Astrocyte (in vitro differentiated cells and primary cell): ENCODE measurements at regions not wholly inside any gene's neighbourhood (a gene's known extent, or its start where the extent isn't known, plus 50 kb on each side); places are given as distances from the start of the nearest gene placed in this dataset.

Experiments
- DNase-seq: peaks from one replicate; pipeline ENCODE4 v3.0.0-alpha.2; 2010; ENCODE audit warnings: low read depth
- FAIRE-seq: peaks from 2 replicates; lab custom pipeline; 2011; peaks lifted over from hg19 to GRCh38; lab: Jason Lieb, UNC
- H2AFZ ChIP-seq: 2 replicates; pipeline ENCODE4 v1.6.0; 2012; ENCODE audit warnings: low read depth, low read length, inconsistent platforms
- H3K27ac ChIP-seq: 2 replicates; pipeline ENCODE4 v1.5.1; 2011; ENCODE audit warnings: low read depth, low read length, inconsistent platforms
- H3K27me3 ChIP-seq: 2 replicates; pipeline ENCODE4 v1.6.0; 2011; ENCODE audit warnings: low read length, inconsistent platforms; ENCODE audit not compliant: insufficient read depth
- H3K36me3 ChIP-seq: 2 replicates; pipeline ENCODE4 v1.5.1; 2011; ENCODE audit warnings: low read length, inconsistent platforms; ENCODE audit not compliant: insufficient read depth
- H3K4me1 ChIP-seq: 2 replicates; pipeline ENCODE4 v1.5.1; 2011; ENCODE audit warnings: low read length, inconsistent platforms; ENCODE audit not compliant: insufficient read depth
- H3K4me2 ChIP-seq: 2 replicates; pipeline ENCODE4 v1.6.0; 2012; ENCODE audit warnings: low read length, inconsistent platforms
- H3K4me3 ChIP-seq: 2 replicates; pipeline ENCODE4 v1.5.1; 2011; ENCODE audit warnings: low read depth, mild to moderate bottlenecking, low read length, inconsistent platforms; ENCODE audit not compliant: insufficient read depth
- H3K79me2 ChIP-seq: 2 replicates; pipeline ENCODE4 v1.6.0; 2012; ENCODE audit warnings: mild to moderate bottlenecking, low read length, inconsistent platforms; ENCODE audit not compliant: insufficient read depth
- H3K9ac ChIP-seq: 2 replicates; pipeline ENCODE4 v1.6.0; 2012; ENCODE audit warnings: mild to moderate bottlenecking, low read length, inconsistent platforms
- H3K9me3 ChIP-seq: 2 replicates; pipeline ENCODE4 v1.5.1; 2012; ENCODE audit warnings: low read depth, mild to moderate bottlenecking, low read length, inconsistent platforms; ENCODE audit not compliant: insufficient read depth
- H4K20me1 ChIP-seq: 2 replicates; pipeline ENCODE4 v1.6.0; 2012; ENCODE audit warnings: low read length, inconsistent platforms; ENCODE audit not compliant: insufficient read depth
- H3K27ac Mint-ChIP-seq: one replicate; pipeline ENCODE4 v1.8.0; 2021; ENCODE audit warnings: mild to moderate bottlenecking, mixed read lengths; ENCODE audit not compliant: unreplicated experiment
- H3K27me3 Mint-ChIP-seq: one replicate; pipeline ENCODE4 v1.8.0; 2021; ENCODE audit warnings: low read depth, mixed read lengths; ENCODE audit not compliant: unreplicated experiment
- H3K36me3 Mint-ChIP-seq: one replicate; pipeline ENCODE4 v1.8.0; 2021; ENCODE audit warnings: low read depth, mixed read lengths; ENCODE audit not compliant: unreplicated experiment
- H3K4me1 Mint-ChIP-seq: one replicate; pipeline ENCODE4 v1.8.0; 2021; ENCODE audit warnings: low read depth, mixed read lengths; ENCODE audit not compliant: unreplicated experiment
- H3K4me3 Mint-ChIP-seq: one replicate; pipeline ENCODE4 v1.8.0; 2021; ENCODE audit warnings: mild to moderate bottlenecking, moderate library complexity, mixed read lengths; ENCODE audit not compliant: unreplicated experiment
- H3K9me3 Mint-ChIP-seq: one replicate; pipeline ENCODE4 v1.8.0; 2021; ENCODE audit warnings: mild to moderate bottlenecking, mixed read lengths; ENCODE audit not compliant: unreplicated experiment
- EZH2 ChIP-seq: IDR thresholded peaks from 2 replicates; pipeline ENCODE4 v1.6.1; 2012; ENCODE audit warnings: mild to moderate bottlenecking, low read length, inconsistent platforms; ENCODE audit not compliant: insufficient read depth
- TF ChIP-seq, protein P1 (sequence below): IDR thresholded peaks from 2 replicates; pipeline ENCODE4 v1.5.1; 2011; ENCODE audit warnings: low read depth, mild to moderate bottlenecking, inconsistent platforms, low read length, moderate library complexity; ENCODE audit not compliant: insufficient read depth

DNA sequence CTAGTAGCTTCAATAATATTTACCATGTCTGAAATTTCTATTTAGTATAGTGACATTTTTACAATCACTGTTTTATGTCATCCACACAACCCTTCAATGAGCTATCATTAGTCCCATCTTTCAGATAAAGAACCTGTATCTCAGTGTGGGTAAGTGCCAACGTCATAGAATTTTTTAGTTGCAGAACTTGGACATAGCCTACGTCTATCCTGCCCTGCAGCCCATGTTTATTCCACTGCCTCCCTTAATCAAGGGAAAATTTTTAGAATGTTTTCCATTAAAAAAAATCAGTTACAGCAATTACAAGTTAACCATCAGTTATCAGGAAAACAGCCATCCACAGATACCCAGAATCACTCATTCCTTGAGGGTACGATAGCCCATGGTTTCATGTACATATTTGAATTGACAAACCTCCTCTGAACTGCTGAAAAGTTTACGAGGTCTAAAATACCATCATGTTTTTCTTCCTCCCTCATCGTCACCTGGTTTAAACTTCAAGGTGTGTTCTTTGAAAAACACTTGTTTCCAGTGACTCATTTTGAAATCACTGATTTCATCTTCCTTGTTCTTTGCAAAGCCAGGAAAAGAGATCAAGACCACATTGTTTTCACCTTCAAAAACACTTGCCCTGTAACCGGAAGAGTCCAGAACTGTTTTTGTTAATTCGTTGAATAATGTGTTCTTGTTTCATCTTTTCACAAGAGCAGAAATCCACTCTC is 100.9 kb downstream of the FAM76B start:
- Mint-ChIP-seq H3K27ac (no peak overlapping the region), H3K36me3 (no peaks in the 10 kb centered on the region), H3K4me3 (no peak overlapping the region), H3K9me3 (no peaks in the 10 kb centered on the region), H3K4me1 (peaks cover 2% of the 10 kb centered on the region), H3K27me3 (no peaks in the 10 kb centered on the region)
- no peak overlapping the region for H2AFZ ChIP-seq
- no peak for DNase-seq
- no peak overlapping the region for H3K4me2 ChIP-seq
- no peak overlapping the region for H3K27ac ChIP-seq
- no peak for TF ChIP-seq EZH2
- TF ChIP-seq, protein P1, sequence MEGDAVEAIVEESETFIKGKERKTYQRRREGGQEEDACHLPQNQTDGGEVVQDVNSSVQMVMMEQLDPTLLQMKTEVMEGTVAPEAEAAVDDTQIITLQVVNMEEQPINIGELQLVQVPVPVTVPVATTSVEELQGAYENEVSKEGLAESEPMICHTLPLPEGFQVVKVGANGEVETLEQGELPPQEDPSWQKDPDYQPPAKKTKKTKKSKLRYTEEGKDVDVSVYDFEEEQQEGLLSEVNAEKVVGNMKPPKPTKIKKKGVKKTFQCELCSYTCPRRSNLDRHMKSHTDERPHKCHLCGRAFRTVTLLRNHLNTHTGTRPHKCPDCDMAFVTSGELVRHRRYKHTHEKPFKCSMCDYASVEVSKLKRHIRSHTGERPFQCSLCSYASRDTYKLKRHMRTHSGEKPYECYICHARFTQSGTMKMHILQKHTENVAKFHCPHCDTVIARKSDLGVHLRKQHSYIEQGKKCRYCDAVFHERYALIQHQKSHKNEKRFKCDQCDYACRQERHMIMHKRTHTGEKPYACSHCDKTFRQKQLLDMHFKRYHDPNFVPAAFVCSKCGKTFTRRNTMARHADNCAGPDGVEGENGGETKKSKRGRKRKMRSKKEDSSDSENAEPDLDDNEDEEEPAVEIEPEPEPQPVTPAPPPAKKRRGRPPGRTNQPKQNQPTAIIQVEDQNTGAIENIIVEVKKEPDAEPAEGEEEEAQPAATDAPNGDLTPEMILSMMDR = no peak
- H3K27me3 ChIP-seq = no peaks in the 10 kb centered on the region
- no peak overlapping the region for H3K4me3 ChIP-seq
- H4K20me1 ChIP-seq = no peaks in the 10 kb centered on the region
- H3K9ac ChIP-seq = no peak overlapping the region
- H3K36me3 ChIP-seq = no peaks in the 10 kb centered on the region
- peaks cover 4% of the 10 kb centered on the region for H3K4me1 ChIP-seq
- H3K79me2 ChIP-seq = no peaks in the 10 kb centered on the region
- no peak for FAIRE-seq
- no peaks in the 10 kb centered on the region for H3K9me3 ChIP-seq

DNA sequence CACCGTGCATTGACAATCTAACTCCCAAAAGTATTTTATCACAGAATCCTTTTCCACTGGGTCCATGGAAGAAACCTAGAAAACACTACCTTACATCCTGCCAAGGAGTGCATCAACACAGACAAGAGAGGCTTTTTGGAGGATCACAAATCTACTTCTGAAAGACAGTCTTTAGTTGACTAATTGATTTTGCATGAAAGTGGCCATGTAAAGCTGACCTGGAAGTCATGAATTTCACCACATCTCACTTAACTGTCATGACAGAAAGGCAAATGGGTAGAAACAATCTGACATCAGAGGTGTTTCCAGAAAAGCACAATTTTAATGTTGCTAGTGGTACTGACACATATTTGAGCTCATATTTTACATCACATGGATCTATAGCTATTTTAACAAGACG is 101.6 kb downstream of the FAM76B start:
- H3K36me3 ChIP-seq = no peaks in the 10 kb centered on the region
- H3K9me3 ChIP-seq = no peaks in the 10 kb centered on the region
- Mint-ChIP-seq H3K4me3 (no peak overlapping the region), H3K36me3 (no peaks in the 10 kb centered on the region), H3K9me3 (no peaks in the 10 kb centered on the region), H3K27ac (no peak overlapping the region), H3K4me1 (peaks cover 2% of the 10 kb centered on the region), H3K27me3 (no peaks in the 10 kb centered on the region)
- no peaks in the 10 kb centered on the region for H3K79me2 ChIP-seq
- no peak overlapping the region for H2AFZ ChIP-seq
- H4K20me1 ChIP-seq = no peaks in the 10 kb centered on the region
- H3K27ac ChIP-seq = no peak overlapping the region
- FAIRE-seq (no peak), DNase-seq (no peak)
- no peak overlapping the region for H3K9ac ChIP-seq
- H3K4me3 ChIP-seq = no peak overlapping the region
- H3K4me1 ChIP-seq = peaks cover 4% of the 10 kb centered on the region
- no peaks in the 10 kb centered on the region for H3K27me3 ChIP-seq
- TF ChIP-seq EZH2 = no peak
- TF ChIP-seq, protein P1 = no peak
- no peak overlapping the region for H3K4me2 ChIP-seq

DNA sequence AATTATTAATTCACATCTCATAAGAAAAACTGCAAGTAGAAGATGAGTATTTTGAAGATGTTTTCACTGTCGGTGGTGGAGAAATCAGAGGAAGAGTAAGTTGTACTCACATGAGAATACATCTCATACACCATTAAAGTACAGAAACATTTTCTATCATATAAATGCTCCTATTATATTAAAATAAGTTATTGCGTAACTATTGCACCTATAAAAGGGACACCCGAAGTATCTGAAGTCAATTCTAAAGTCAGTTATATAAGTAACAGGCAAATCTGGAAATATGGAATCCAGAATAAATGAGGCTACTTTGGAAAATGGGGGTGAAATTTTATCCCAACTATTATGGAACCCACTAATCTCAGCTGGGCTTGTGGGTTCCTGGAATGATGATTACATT is 103.3 kb downstream of the FAM76B start:
- Mint-ChIP-seq H3K36me3 (peaks cover 2% of the 10 kb centered on the region), H3K4me1 (peaks cover 4% of the 10 kb centered on the region), H3K27me3 (no peaks in the 10 kb centered on the region), H3K9me3 (peaks cover 2% of the 10 kb centered on the region), H3K27ac (no peak overlapping the region), H3K4me3 (no peak overlapping the region)
- Histone ChIP-seq H3K4me2 (no peak overlapping the region), H2AFZ (no peak overlapping the region), H3K9ac (no peak overlapping the region), H3K4me3 (no peak overlapping the region), H3K4me1 (no peaks in the 10 kb centered on the region), H4K20me1 (no peaks in the 10 kb centered on the region), H3K79me2 (no peaks in the 10 kb centered on the region), H3K36me3 (no peaks in the 10 kb centered on the region), H3K27ac (no peak overlapping the region), H3K27me3 (no peaks in the 10 kb centered on the region), H3K9me3 (no peaks in the 10 kb centered on the region)
- DNase-seq (no peak), FAIRE-seq (no peak)
- TF ChIP-seq EZH2 = no peak
- TF ChIP-seq, protein P1 = no peak
